Activated CD4-positive, alpha-beta memory T cell treated with anti-CD3 and anti-CD28 coated beads for 36 hours (primary cell): ENCODE measurements at regions not wholly inside any gene's neighbourhood (a gene's known extent, or its start where the extent isn't known, plus 50 kb on each side); places are given as distances from the start of the nearest gene placed in this dataset.
A peak's percentile ranks its signal among the peaks of the same experiment; 100 is the strongest.

Experiments used
- CTCF ChIA-PET: fragments of 350-600 bp; sonication (Branson Sonifier 250); formaldehyde crosslinking; loops from one replicate; lab custom pipeline; 2021; ENCODE audit warnings: antibody characterized with exemption, inconsistent platforms; lab: Charles Lee
- POLR2A ChIA-PET: fragments of 350-600 bp; sonication (Branson Sonifier 250); formaldehyde crosslinking; loops from one replicate; lab custom pipeline; 2021; ENCODE audit warnings: antibody characterized with exemption; lab: Charles Lee
- DNase-seq: peaks from one replicate; pipeline ENCODE4 v3.0.0-alpha.2; 2020
- H3K27ac Mint-ChIP-seq: one replicate; pipeline ENCODE4 v1.8.0; 2021; ENCODE audit warnings: mixed read lengths
- H3K27me3 Mint-ChIP-seq: one replicate; pipeline ENCODE4 v1.8.0; 2021; ENCODE audit warnings: mixed read lengths
- H3K36me3 Mint-ChIP-seq: one replicate; pipeline ENCODE4 v1.8.0; 2021; ENCODE audit warnings: mixed read lengths
- H3K4me1 Mint-ChIP-seq: one replicate; pipeline ENCODE4 v1.8.0; 2021; ENCODE audit warnings: low read depth, mixed read lengths
- H3K4me3 Mint-ChIP-seq: one replicate; pipeline ENCODE4 v1.8.0; 2021; ENCODE audit warnings: mild to moderate bottlenecking, mixed read lengths
- H3K9me3 Mint-ChIP-seq: one replicate; pipeline ENCODE4 v1.8.0; 2021; ENCODE audit warnings: mixed read lengths
- intact Hi-C: fragments of 100-400 bp; cut with micrococcal nuclease; formaldehyde crosslinking; loops from one replicate; pipeline ENCODE4 v1.15.1; 2023

DNA sequence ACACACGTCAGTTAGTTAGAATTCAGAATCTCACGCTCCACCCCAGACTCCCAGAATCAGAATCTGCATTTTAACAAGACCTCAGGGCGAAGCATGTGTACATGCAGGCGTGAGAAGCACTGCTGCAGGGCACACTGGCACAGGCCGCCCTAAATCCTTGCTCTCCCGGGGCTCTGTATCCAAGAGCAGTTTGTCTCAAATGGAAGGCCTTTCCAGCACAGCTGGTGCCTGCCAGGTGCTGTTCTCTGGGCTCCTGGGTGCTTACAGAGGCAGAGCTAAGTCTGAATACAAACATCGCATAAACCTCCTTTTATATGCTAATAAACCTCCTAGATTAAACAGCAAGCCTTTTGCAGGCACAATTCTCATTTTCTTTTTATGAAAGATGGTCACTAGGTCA lies 119.1 kb upstream of the CD93 start:
- DNase-seq, result no peak
- Mint-ChIP-seq H3K36me3 (no peaks in the 10 kb centered on the region), H3K4me3 (no peak overlapping the region), H3K27ac (no peak overlapping the region), H3K9me3 (no peaks in the 10 kb centered on the region), H3K27me3 (peaks cover 17% of the 10 kb centered on the region), H3K4me1 (no peaks in the 10 kb centered on the region)
- intact Hi-C loops, result no loop called here
- POLR2A ChIA-PET, result no interaction called here
- CTCF ChIA-PET, result no interaction called here

- H3K27ac Mint-ChIP-seq, result no peak overlapping the region
- H3K27me3 Mint-ChIP-seq, result peaks cover 17% of the 10 kb centered on the region
- POLR2A ChIA-PET, result no interaction called here
- no peaks in the 10 kb centered on the region for H3K4me1 Mint-ChIP-seq
- CTCF ChIA-PET, result no interaction called here
- H3K4me3 Mint-ChIP-seq, result no peak overlapping the region
- DNase-seq, result no peak
- intact Hi-C loops, result no loop called here
- H3K36me3 Mint-ChIP-seq, result no peaks in the 10 kb centered on the region
- H3K9me3 Mint-ChIP-seq, result no peaks in the 10 kb centered on the region
These were observed 118.0 kb upstream of the CD93 start for GRCh38 chr20:23203951-23204730.

DNA sequence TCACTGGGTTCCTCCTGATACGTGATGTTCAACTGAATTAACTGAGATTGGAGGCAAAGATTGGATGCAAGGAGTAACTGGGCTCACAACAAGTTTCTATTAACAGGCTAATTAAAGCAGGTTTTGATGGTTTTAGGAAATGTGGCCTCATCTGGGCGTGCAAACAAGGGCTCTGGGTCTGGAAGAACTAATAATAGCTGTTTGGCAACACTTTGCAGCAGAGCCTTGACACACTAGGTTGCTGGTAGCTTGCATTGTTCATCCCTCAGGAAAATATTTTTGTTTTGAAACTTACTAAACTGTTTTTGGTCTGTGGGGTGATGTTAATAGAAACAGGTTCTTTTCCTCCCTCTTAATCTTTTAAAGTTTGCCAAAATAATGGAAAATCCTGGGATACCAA lies 117.2 kb upstream of the CD93 start:
- ChIA-PET CTCF (interaction anchor here (1.2 kb wide), 1 partner anchor 10 kb away, joined by 3 read pairs; no protein-coding TSS in a partner anchor), POLR2A (no interaction called here)
- intact Hi-C loops, result no loop called here
- no peaks in the 10 kb centered on the region for H3K36me3 Mint-ChIP-seq
- DNase-seq, result no peak
- H3K4me1 Mint-ChIP-seq, result no peaks in the 10 kb centered on the region
- H3K9me3 Mint-ChIP-seq, result no peaks in the 10 kb centered on the region
- H3K27me3 Mint-ChIP-seq, result peaks cover 17% of the 10 kb centered on the region
- no peak overlapping the region for H3K27ac Mint-ChIP-seq
- H3K4me3 Mint-ChIP-seq, result no peak overlapping the region

GRCh38 chr20:23201658-23202057 lies 115.5 kb upstream of the CD93 start:
- intact Hi-C loops, result no loop called here
- CTCF ChIA-PET, result interaction anchor here (0.9 to 1.3 kb wide), 3 partner anchors 158 to 510 kb away, joined by 3 to 4 read pairs (median 4); no protein-coding TSS in a partner anchor
- POLR2A ChIA-PET, result no interaction called here
- no peak for DNase-seq
- no peaks in the 10 kb centered on the region for H3K9me3 Mint-ChIP-seq
- H3K4me3 Mint-ChIP-seq, result no peak overlapping the region
- H3K27me3 Mint-ChIP-seq, result peaks cover 17% of the 10 kb centered on the region
- H3K36me3 Mint-ChIP-seq, result no peaks in the 10 kb centered on the region
- H3K27ac Mint-ChIP-seq, result no peak overlapping the region
- no peaks in the 10 kb centered on the region for H3K4me1 Mint-ChIP-seq

GRCh38 chr20:23200914-23201313 lies 114.8 kb upstream of the CD93 start:
- intact Hi-C loops, result no loop called here
- Mint-ChIP-seq H3K9me3 (no peaks in the 10 kb centered on the region), H3K27me3 (peaks cover 17% of the 10 kb centered on the region), H3K27ac (no peak overlapping the region), H3K36me3 (no peaks in the 10 kb centered on the region), H3K4me1 (no peaks in the 10 kb centered on the region), H3K4me3 (no peak overlapping the region)
- CTCF ChIA-PET, result interaction anchor here (0.9 to 1.3 kb wide), 4 partner anchors 101 to 511 kb away, joined by 3 to 4 read pairs (median 4); no protein-coding TSS in a partner anchor
- POLR2A ChIA-PET, result no interaction called here
- peak; percentile 13 for DNase-seq

- H3K27ac Mint-ChIP-seq, result no peak overlapping the region
- no peaks in the 10 kb centered on the region for H3K36me3 Mint-ChIP-seq
- intact Hi-C loops, result no loop called here
- H3K4me1 Mint-ChIP-seq, result no peaks in the 10 kb centered on the region
- DNase-seq, result no peak
- ChIA-PET POLR2A (no interaction called here), CTCF (interaction anchor here (0.9 to 1.2 kb wide), 2 partner anchors 100 to 510 kb away, joined by 3 to 4 read pairs; no protein-coding TSS in a partner anchor)
- H3K4me3 Mint-ChIP-seq, result no peak overlapping the region
- H3K9me3 Mint-ChIP-seq, result no peaks in the 10 kb centered on the region
- H3K27me3 Mint-ChIP-seq, result peaks cover 17% of the 10 kb centered on the region
These were observed 114.3 kb upstream of the CD93 start for GRCh38 chr20:23200413-23200812.

DNA sequence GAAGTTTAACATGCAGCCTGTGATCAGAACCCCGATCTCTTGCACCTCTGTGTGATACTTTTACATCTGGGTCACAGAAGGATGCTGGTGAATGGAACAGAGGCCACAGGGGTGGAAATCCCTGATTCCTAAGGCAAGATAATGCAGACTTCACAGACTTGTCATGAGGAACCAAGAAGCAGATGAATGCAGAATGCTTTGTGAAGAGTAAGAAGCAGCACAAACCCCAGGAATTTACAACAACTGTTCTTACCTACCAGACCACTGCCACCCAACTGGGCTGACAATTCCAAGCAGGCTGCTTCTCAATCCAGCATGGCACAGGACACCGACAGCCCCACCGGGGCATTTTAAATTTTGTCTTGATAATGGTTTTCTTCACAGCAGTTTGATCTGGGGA lies 113.2 kb upstream of the CD93 start:
- CTCF ChIA-PET, result no interaction called here

GRCh38 chr20:23198815-23199214 lies 112.7 kb upstream of the CD93 start:
- H3K9me3 Mint-ChIP-seq, result no peaks in the 10 kb centered on the region
- CTCF ChIA-PET, result no interaction called here
- no peaks in the 10 kb centered on the region for H3K36me3 Mint-ChIP-seq
- no peak overlapping the region for H3K4me3 Mint-ChIP-seq
- POLR2A ChIA-PET, result no interaction called here
- DNase-seq, result no peak
- peaks cover 16% of the 10 kb centered on the region for H3K27me3 Mint-ChIP-seq
- H3K27ac Mint-ChIP-seq, result no peak overlapping the region
- no peaks in the 10 kb centered on the region for H3K4me1 Mint-ChIP-seq
- intact Hi-C loops, result no loop called here

More for the DNA sequence above, 113.2 kb upstream of the CD93 start:
- Mint-ChIP-seq H3K27me3 (peaks cover 15% of the 10 kb centered on the region), H3K9me3 (no peaks in the 10 kb centered on the region), H3K4me1 (no peaks in the 10 kb centered on the region), H3K27ac (no peak overlapping the region), H3K36me3 (no peaks in the 10 kb centered on the region), H3K4me3 (no peak overlapping the region)
- POLR2A ChIA-PET, result no interaction called here
- intact Hi-C loops, result no loop called here
- no peak for DNase-seq

DNA sequence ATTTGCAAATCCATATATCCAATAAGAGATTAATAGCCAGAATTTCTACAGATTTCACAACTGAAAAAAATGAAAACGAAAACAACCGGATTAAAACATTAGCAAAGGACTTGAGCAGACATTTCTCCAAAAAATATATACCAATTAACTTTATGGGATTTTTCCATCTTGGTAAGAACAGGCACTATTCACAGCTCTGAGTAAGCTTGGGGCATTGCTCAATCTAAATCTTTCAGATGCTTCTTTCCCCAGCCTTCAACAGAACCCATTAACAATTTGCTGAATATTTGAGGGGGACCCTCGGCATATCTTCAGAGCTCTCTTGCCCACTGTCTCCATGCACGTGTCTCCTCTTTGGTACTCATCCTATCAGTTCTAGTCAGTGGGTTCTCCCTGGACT lies 111.7 kb upstream of the CD93 start:
- POLR2A ChIA-PET, result no interaction called here
- H3K4me3 Mint-ChIP-seq, result no peak overlapping the region
- intact Hi-C loops, result no loop called here
- H3K27ac Mint-ChIP-seq, result no peak overlapping the region
- CTCF ChIA-PET, result no interaction called here
- H3K4me1 Mint-ChIP-seq, result no peaks in the 10 kb centered on the region
- no peaks in the 10 kb centered on the region for H3K9me3 Mint-ChIP-seq
- peaks cover 16% of the 10 kb centered on the region for H3K27me3 Mint-ChIP-seq
- no peaks in the 10 kb centered on the region for H3K36me3 Mint-ChIP-seq
- no peak for DNase-seq

- Mint-ChIP-seq H3K4me3 (no peak overlapping the region), H3K9me3 (no peaks in the 10 kb centered on the region), H3K36me3 (no peaks in the 10 kb centered on the region), H3K27ac (no peak overlapping the region), H3K4me1 (no peaks in the 10 kb centered on the region), H3K27me3 (peaks cover 6% of the 10 kb centered on the region)
- intact Hi-C loops, result no loop called here
- DNase-seq, result no peak
- CTCF ChIA-PET, result no interaction called here
- POLR2A ChIA-PET, result no interaction called here
These were observed 109.5 kb upstream of the CD93 start for GRCh38 chr20:23195636-23196035.

DNA sequence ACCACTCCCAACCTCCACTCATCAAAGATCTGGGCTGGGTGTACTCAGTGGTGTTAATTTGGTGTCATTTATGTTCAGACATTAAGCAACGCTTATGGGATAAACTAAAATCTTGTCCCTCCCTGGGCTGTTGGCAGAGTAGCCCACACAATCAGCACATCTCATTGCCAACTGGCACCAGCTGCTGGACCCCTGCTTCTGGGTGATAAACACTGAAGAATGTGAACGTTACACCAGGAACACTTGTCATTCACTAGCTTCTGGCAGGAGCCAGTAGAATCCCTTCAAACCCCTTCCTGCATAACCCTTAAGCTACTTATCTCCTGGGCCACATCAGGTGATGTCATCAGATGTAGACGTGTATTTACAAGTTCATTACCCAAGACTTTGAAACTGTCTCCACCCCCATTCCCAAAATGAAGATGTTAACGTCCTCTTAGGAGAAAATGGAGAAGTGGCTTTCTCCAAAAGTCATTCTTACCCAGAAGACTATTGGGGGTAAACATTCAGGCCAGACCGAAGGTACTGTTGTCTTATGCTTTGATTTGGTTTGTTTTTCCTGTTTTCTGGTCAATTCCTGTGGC lies 107.8 kb upstream of the CD93 start:
- no peak for DNase-seq
- intact Hi-C loops, result no loop called here
- Mint-ChIP-seq H3K4me3 (no peak overlapping the region), H3K27me3 (peaks cover 3% of the 10 kb centered on the region), H3K36me3 (no peaks in the 10 kb centered on the region), H3K4me1 (no peaks in the 10 kb centered on the region), H3K27ac (no peak overlapping the region), H3K9me3 (no peaks in the 10 kb centered on the region)
- POLR2A ChIA-PET, result no interaction called here
- CTCF ChIA-PET, result interaction anchor here (1.0 kb wide), 1 partner anchor 9 kb away, joined by 3 read pairs; no protein-coding TSS in a partner anchor

GRCh38 chr20:23192469-23192868 lies 106.3 kb upstream of the CD93 start:
- intact Hi-C loops, result no loop called here
- Mint-ChIP-seq H3K27me3 (peaks cover 3% of the 10 kb centered on the region), H3K27ac (no peak overlapping the region), H3K9me3 (no peaks in the 10 kb centered on the region), H3K4me3 (no peak overlapping the region), H3K36me3 (no peaks in the 10 kb centered on the region), H3K4me1 (no peaks in the 10 kb centered on the region)
- DNase-seq, result no peak
- CTCF ChIA-PET, result interaction anchor here (0.7 kb wide), 1 partner anchor 90 kb away, joined by 3 read pairs; no protein-coding TSS in a partner anchor
- POLR2A ChIA-PET, result no interaction called here
